WTC11 (cell line): ENCODE measurements at regions not wholly inside any gene's neighbourhood (a gene's known extent, or its start where the extent isn't known, plus 50 kb on each side); places are given as distances from the start of the nearest gene placed in this dataset.

Source experiments
- CTCF ChIP-seq: fragments of 200-600 bp; IDR thresholded peaks from 2 replicates; pipeline ENCODE4 v1.8.0; 2022; ENCODE audit warnings: antibody characterized with exemption
- SP1 ChIP-seq: sonication (generic); formaldehyde crosslinking; conservative IDR thresholded peaks from 2 replicates; pipeline ENCODE4 v1.8.1; 2022; ENCODE audit warnings: missing genetic modification reagents

GRCh38 chr5:68732251-68732650 lies 361.6 kb upstream of the SLC30A5 start:
- no peak for TF ChIP-seq CTCF
- no peak for TF ChIP-seq SP1 (CRISPR knock-in tag)
